ENCODE measurements at regions not wholly inside any gene's neighbourhood (a gene's known extent, or its start where the extent isn't known, plus 50 kb on each side); places are given as distances from the start of the nearest gene placed in this dataset.

DNA sequence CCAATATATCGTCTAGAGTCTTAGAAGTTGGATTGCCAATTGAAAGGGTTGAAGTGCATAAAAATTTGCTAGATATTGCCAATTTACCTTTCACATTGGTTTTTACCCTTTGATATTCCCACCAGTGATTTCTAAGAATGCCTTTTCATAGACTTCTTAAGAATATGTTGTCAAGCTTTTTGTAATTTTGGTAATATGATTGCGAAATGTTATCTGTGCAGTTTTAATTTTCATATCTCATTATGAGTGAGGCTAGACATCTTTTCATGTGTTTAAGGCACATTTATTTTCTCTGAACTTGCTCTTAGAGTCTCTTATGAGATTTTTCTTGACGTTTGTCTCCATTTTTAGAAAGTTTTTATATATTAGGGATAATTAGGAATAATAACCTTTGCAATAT is 567.2 kb downstream of the CCSER2 start:
- no peak for ATAC-seq
- no peaks in the 10 kb centered on the region for H3K9me3 ChIP-seq
- H3K27me3 ChIP-seq, result no peaks in the 10 kb centered on the region
- H3K4me3 ChIP-seq, result no peak overlapping the region
- 53 to 56% methylated on average over 3 of the region's 3 CpGs for WGBS, 2 donors (ENCODE audit: low coverage in 1 of 2)
- no peak overlapping the region for H3K27ac ChIP-seq
- no peaks in the 10 kb centered on the region for H3K4me1 ChIP-seq
- no peak for TF ChIP-seq EP300 (IDR thresholded peaks at IDR 0.05)
- no peak for TF ChIP-seq POLR2AphosphoS5 (IDR thresholded peaks at IDR 0.05)
- TF ChIP-seq, protein P1, sequence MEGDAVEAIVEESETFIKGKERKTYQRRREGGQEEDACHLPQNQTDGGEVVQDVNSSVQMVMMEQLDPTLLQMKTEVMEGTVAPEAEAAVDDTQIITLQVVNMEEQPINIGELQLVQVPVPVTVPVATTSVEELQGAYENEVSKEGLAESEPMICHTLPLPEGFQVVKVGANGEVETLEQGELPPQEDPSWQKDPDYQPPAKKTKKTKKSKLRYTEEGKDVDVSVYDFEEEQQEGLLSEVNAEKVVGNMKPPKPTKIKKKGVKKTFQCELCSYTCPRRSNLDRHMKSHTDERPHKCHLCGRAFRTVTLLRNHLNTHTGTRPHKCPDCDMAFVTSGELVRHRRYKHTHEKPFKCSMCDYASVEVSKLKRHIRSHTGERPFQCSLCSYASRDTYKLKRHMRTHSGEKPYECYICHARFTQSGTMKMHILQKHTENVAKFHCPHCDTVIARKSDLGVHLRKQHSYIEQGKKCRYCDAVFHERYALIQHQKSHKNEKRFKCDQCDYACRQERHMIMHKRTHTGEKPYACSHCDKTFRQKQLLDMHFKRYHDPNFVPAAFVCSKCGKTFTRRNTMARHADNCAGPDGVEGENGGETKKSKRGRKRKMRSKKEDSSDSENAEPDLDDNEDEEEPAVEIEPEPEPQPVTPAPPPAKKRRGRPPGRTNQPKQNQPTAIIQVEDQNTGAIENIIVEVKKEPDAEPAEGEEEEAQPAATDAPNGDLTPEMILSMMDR (IDR thresholded peaks at IDR 0.05), result no peak
- no peak for TF ChIP-seq POLR2A (IDR thresholded peaks at IDR 0.05)
- H3K36me3 ChIP-seq, result no peaks in the 10 kb centered on the region

DNA sequence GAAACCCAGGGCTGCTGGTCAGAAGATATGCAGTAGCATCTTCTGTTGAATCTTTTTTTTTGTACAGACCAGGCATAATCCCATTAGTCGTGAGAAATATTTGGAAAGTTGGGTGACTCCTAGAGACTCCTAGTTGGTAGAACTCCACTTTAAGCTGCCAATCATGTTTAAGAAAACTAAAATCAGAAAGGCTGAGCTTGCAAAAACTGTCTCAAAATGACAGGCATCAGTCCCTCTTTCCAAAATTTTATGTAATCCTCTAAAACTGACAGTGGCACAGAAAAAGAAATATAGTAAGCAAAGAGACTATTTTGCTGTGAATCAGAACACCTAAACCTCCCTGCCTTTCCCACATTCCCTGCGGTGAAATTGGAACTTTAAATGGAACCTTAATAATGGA is 568.5 kb downstream of the CCSER2 start:
- no peak overlapping the region for H3K4me3 ChIP-seq
- H3K27ac ChIP-seq, result no peak overlapping the region
- 84 to 96% methylated on average over 2 of the region's 2 CpGs for WGBS, 2 donors (ENCODE audit: low coverage in 1 of 2)
- no peaks in the 10 kb centered on the region for H3K9me3 ChIP-seq
- peaks cover 9% of the 10 kb centered on the region for H3K27me3 ChIP-seq
- TF ChIP-seq POLR2AphosphoS5 (IDR thresholded peaks at IDR 0.05) (no peak), POLR2A (IDR thresholded peaks at IDR 0.05) (no peak), EP300 (IDR thresholded peaks at IDR 0.05) (no peak)
- TF ChIP-seq, protein P1 (IDR thresholded peaks at IDR 0.05), result no peak
- ATAC-seq, result no peak
- H3K4me1 ChIP-seq, result no peaks in the 10 kb centered on the region
- H3K36me3 ChIP-seq, result no peaks in the 10 kb centered on the region

DNA sequence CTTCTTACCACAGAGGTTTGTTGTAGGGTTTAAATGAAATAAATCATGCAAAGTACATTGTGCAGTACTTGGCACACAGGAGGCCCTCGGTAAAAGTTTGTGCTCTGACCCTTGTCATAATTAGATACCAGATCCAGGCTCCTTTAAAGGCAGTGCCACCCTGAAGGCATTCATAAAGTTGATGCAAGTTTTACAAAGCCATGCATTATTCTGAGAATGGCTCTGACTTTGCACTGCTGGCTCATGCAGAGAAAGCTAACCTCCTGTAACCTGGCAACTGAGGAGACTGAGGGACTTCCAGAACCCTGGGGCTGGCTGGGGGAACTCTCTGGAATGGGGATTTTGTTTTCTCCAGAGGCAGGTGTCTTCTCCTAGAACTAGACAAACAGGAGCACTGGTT is 570.9 kb downstream of the CCSER2 start:
- WGBS, 2 donors (ENCODE audit: low coverage in 1 of 2), result 60% methylated on average over 1 of the region's 1 CpG; no CpG with 5 or more reads in 1 of the 2 donors
- ATAC-seq, result no peak
- TF ChIP-seq, protein P1 (IDR thresholded peaks at IDR 0.05), result no peak
- no peak for TF ChIP-seq EP300 (IDR thresholded peaks at IDR 0.05)
- TF ChIP-seq POLR2AphosphoS5 (IDR thresholded peaks at IDR 0.05), result no peak
- TF ChIP-seq POLR2A (IDR thresholded peaks at IDR 0.05), result no peak

DNA sequence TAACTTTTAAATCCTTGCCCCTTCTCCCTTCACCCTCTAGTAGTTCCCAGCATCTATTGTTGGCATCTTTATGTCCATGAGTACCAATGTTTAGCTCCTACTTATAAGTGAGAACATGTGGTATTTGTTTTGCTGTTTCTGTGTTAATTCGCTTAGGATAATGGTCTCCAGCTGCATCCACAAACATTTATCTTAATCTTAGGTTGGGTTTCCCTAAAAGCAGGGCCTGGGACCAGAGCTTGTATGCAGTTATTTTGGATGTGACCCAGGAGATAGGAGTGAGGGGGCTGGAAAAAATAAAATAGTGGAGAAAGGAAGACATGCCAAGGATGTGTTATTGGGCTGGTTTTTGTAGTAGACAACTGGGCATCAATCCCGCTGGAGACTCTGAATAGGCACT is 571.8 kb downstream of the CCSER2 start:
- Histone ChIP-seq H3K27me3 (peaks cover 9% of the 10 kb centered on the region), H3K36me3 (no peaks in the 10 kb centered on the region), H3K9me3 (no peaks in the 10 kb centered on the region), H3K4me1 (no peaks in the 10 kb centered on the region), H3K4me3 (no peak overlapping the region), H3K27ac (no peak overlapping the region)
- ATAC-seq, result no peak
- 70 to 86% methylated on average over 1 to 2 of the region's 2 CpGs for WGBS, 2 donors (ENCODE audit: low coverage in 1 of 2)
- TF ChIP-seq POLR2A (IDR thresholded peaks at IDR 0.05), result no peak
- no peak for TF ChIP-seq POLR2AphosphoS5 (IDR thresholded peaks at IDR 0.05)
- TF ChIP-seq EP300 (IDR thresholded peaks at IDR 0.05), result no peak
- TF ChIP-seq, protein P1 (IDR thresholded peaks at IDR 0.05), result no peak

More for the DNA sequence above, 570.9 kb downstream of the CCSER2 start:
- Histone ChIP-seq H3K27ac (no peak overlapping the region), H3K27me3 (peaks cover 9% of the 10 kb centered on the region), H3K9me3 (no peaks in the 10 kb centered on the region), H3K4me3 (no peak overlapping the region), H3K36me3 (no peaks in the 10 kb centered on the region), H3K4me1 (no peaks in the 10 kb centered on the region)

DNA sequence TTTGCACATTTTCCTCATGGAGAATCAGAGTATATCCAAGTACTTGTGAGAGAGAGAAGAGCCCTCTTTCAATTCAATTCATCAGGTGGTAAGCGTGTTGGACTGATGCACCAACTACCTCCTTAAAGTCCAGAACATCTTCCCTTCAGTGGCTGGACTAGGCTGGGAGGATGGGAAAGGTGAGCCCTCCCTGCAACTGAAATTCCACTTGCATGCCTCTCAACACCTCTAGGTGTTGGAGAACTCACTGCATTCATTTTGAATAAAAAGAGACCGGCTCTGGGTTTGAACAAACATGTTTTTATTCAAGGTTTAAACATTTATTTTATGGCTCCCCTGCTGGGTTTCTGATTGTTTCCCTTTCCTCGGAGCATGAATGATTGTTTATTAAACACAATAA is 573.5 kb downstream of the CCSER2 start:
- no peak for ATAC-seq
- peaks cover 13% of the 10 kb centered on the region for H3K27me3 ChIP-seq
- no peak overlapping the region for H3K27ac ChIP-seq
- no peak overlapping the region for H3K4me3 ChIP-seq
- WGBS, 2 donors (ENCODE audit: low coverage in 1 of 2), result 52 to 57% methylated on average over 2 to 3 of the region's 3 CpGs
- no peaks in the 10 kb centered on the region for H3K4me1 ChIP-seq
- H3K36me3 ChIP-seq, result no peaks in the 10 kb centered on the region
- no peaks in the 10 kb centered on the region for H3K9me3 ChIP-seq
- no peak for TF ChIP-seq EP300 (IDR thresholded peaks at IDR 0.05)
- TF ChIP-seq, protein P1 (IDR thresholded peaks at IDR 0.05), result no peak
- TF ChIP-seq POLR2A (IDR thresholded peaks at IDR 0.05), result no peak

All from gastroesophageal sphincter (tissue), 4 donors.